Glomerular visceral epithelial cell (primary cell): ENCODE measurements at regions not wholly inside any gene's neighbourhood (a gene's known extent, or its start where the extent isn't known, plus 50 kb on each side); places are given as distances from the start of the nearest gene placed in this dataset.
"Not testable (repeated sequence)": the region's sequence is repeated elsewhere in the genome, so short reads cannot be mapped to it uniquely, and the experiment has no call there.

ENCODE experiments used
- DNase-seq: peaks from one replicate; pipeline ENCODE4 v3.0.0-alpha.2; 2016; ENCODE audit errors: extremely low spot score

- DNase-seq = no peak
Observed at GRCh38 chr4:134510544-134510943, 309.0 kb upstream of the PABPC4L start.

GRCh38 chr4:134505511-134505910 lies 303.9 kb upstream of the PABPC4L start:
- DNase-seq = no peak

- DNase-seq = no peak
Observed at GRCh38 chr4:134501973-134502643, 300.5 kb upstream of the PABPC4L start.

- not testable (repeated sequence) for DNase-seq
Observed at GRCh38 chr4:134501488-134501887, 299.9 kb upstream of the PABPC4L start.

GRCh38 chr4:134499074-134499473 lies 297.5 kb upstream of the PABPC4L start:
- no peak for DNase-seq

- peak; percentile 6 for DNase-seq
Observed at GRCh38 chr4:134490863-134491262, 289.3 kb upstream of the PABPC4L start.

GRCh38 chr4:134483514-134483913 lies 281.9 kb upstream of the PABPC4L start:
- DNase-seq = not testable (repeated sequence)

GRCh38 chr4:134471569-134471968 lies 270.0 kb upstream of the PABPC4L start:
- DNase-seq = no peak

- DNase-seq = peak; percentile 15
Observed at GRCh38 chr4:134470544-134470943, 269.0 kb upstream of the PABPC4L start.

- DNase-seq = no peak
Observed at GRCh38 chr4:134465417-134465816, 263.8 kb upstream of the PABPC4L start.

- no peak for DNase-seq
Observed at GRCh38 chr4:134463771-134464170, 262.2 kb upstream of the PABPC4L start.

- DNase-seq = no peak
Observed at GRCh38 chr4:134426821-134427220, 225.2 kb upstream of the PABPC4L start.

GRCh38 chr4:134425756-134426155 lies 224.2 kb upstream of the PABPC4L start:
- DNase-seq = no peak

GRCh38 chr4:134422776-134423175 lies 221.2 kb upstream of the PABPC4L start:
- no peak for DNase-seq

- no peak for DNase-seq
Observed at GRCh38 chr4:134421734-134422133, 220.1 kb upstream of the PABPC4L start.

- no peak for DNase-seq
Observed at GRCh38 chr4:134408897-134409296, 207.3 kb upstream of the PABPC4L start.

GRCh38 chr4:134401798-134402197 lies 200.2 kb upstream of the PABPC4L start:
- DNase-seq = no peak

- DNase-seq = no peak
Observed at GRCh38 chr4:134393592-134393991, 192.0 kb upstream of the PABPC4L start.

GRCh38 chr4:134390319-134390718 lies 188.7 kb upstream of the PABPC4L start:
- no peak for DNase-seq

GRCh38 chr4:134388351-134388750 lies 186.8 kb upstream of the PABPC4L start:
- no peak for DNase-seq

- no peak for DNase-seq
Observed at GRCh38 chr4:134382478-134383227, 181.1 kb upstream of the PABPC4L start.

- DNase-seq = no peak
Observed at GRCh38 chr4:134375775-134376174, 174.2 kb upstream of the PABPC4L start.

- no peak for DNase-seq
Observed at GRCh38 chr4:134365852-134366251, 164.3 kb upstream of the PABPC4L start.
